H4 (cell line): ENCODE measurements at regions not wholly inside any gene's neighbourhood (a gene's known extent, or its start where the extent isn't known, plus 50 kb on each side); places are given as distances from the start of the nearest gene placed in this dataset.
A peak's percentile ranks its signal among the peaks of the same experiment; 100 is the strongest.

ENCODE experiments used
- DNase-seq: peaks from one replicate; pipeline ENCODE4 v3.0.0-alpha.2; 2015; ENCODE audit warnings: low spot score

GRCh38 chr2:194002699-194003368 is 1654.2 kb upstream of the SLC39A10 start:
- DNase-seq, result no peak

DNA sequence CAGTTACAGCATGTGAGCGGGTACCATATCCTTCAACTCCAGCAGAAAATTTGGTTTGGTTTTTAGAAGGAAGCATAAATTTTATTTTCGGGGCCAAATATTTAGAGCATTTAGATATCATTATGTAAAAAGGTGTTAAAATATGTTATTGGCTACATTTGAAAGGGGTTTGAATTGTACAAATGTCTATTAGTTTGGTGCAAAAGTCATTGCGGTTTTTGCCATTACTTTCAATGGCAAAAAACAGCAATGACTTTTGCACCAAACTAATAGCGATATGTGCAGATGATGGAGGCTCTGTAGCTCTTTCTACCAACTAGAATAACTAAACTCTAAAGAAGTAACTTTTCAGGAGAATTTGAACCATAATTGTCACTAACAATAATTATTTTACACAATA is 1666.2 kb upstream of the SLC39A10 start:
- no peak for DNase-seq

DNA sequence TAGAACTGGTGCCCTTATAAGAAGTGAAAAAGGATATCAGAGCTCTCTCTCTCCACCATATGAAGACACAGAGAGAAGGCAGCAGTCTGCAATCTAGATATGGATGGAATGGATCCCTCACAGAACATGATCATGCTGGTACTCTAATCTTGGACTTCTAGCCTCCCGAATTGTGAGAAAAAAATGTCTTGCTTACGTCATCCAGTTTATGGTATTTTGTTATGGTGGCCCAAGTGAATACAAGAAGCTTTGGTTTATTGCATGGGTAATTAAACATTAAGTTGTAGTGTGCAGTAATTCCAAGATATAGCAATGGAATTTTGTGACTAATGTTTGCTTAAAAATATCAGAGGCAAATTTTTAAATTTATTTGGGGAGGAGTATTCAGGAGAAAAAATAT is 1667.4 kb upstream of the SLC39A10 start:
- no peak for DNase-seq

DNA sequence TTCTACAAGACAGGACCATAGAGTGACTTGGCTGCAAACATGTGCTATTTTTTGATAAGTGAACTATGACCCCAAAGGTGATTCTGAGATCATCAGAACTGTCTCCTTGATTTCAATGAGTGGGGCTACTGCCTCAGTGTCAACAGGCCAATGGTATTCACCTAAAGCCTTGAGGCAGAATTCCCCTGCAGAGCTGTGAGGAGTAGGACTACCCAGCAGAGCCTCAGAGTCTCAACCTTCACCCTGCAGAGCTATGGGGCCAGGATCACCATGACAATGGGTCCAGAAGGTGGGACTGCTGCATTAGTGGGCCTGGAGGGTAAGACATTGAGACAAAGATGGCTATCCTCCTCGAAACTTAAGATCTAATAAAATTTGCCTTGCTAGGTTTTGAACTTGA is 1668.2 kb upstream of the SLC39A10 start:
- DNase-seq, result no peak

- no peak for DNase-seq
Measured at GRCh38 chr2:193985272-193985671, 1671.8 kb upstream of the SLC39A10 start.

DNA sequence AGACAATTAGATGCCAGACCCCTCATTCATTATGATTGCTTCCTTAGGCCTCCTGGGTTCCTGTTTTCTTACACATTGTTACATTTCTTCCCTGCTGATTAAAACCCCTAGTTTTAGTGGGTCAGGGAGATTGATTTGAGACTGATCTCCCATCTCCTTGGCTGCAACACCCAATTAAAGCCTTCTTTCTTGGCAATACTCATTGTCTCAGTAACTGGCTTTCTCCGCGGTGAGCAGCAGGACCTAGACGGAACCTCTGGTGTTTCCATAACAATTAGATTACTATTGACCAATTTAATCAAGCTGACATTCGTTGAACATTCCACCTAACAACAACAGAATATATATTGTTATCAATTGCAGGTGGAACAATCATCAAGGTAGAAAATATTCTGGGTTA is 1676.4 kb upstream of the SLC39A10 start:
- DNase-seq, result no peak

DNA sequence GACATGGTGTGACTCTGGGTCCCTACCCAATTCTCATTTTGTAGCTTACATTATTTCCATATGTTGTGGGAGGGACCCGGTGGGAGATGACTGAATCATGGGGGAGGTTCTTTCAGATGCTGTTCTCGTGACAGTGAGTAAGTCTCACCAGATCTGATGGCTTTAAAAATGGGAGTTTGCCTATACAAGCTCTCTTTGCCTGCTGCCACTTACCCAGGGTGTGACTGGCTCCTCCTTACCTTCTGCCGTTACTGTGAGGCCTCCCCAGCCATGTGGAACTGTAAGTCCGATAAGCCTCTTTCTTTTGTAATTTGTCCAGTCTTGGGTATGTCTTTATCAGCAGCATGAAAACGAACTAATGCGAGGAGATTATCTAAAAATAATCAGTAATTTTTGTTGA is 1683.2 kb upstream of the SLC39A10 start:
- DNase-seq, result no peak

GRCh38 chr2:193966590-193966989 is 1690.4 kb upstream of the SLC39A10 start:
- DNase-seq, result peak; percentile 87

DNA sequence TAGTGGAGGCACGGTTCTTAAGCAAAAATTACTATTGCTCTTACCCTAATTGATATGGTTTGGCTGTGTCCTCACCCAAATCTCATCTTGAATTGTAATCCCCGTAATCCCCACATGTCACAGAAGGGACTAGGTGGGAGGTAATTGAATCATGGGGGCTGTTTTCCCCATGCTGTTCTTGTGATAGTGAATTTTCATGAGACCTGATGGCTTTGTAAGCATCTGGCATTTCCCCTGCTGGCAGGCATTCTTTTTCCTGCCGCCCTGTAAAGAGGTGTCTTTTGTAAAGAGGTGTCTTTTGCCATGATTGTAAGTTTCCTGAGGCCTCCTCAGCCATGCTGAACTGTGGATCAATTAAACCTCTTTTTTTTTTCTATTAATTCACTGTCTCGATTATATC is 1691.8 kb upstream of the SLC39A10 start:
- no peak for DNase-seq

DNA sequence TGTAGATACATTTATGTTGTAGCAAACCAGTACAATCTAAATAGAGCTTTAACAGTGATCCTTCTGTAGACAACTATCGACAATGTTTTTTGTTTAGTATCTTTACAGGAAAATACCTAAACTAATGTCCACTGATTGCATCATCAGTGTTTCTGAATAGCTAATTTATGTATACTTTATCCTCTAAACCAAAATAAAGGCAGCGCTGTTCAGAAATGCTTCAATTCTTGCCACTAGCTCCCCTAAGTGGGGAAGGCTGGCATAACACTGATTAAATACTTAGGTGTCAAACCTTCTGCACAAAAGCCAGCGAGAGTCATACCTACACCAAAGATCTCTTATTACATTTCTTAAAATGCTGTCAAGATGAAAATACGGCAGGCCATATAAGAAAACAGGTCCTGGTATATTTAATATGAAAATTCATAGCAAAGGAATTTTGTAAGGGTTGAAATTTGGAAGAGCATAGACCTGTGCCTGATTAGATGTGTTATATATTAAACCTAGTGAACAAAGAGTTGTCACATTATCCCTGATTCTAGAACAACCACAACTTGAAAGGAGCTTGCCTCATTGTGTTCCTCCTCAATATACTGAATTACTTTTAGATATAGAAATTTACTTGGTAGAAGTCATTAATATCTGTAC is 1693.4 kb upstream of the SLC39A10 start:
- peak; percentile 48 for DNase-seq

GRCh38 chr2:193946806-193947205 is 1710.2 kb upstream of the SLC39A10 start:
- no peak for DNase-seq

- no peak for DNase-seq
Measured at GRCh38 chr2:193943406-193943960, 1713.5 kb upstream of the SLC39A10 start.

- DNase-seq, result no peak
Measured at GRCh38 chr2:193935114-193935513, 1721.9 kb upstream of the SLC39A10 start.

- no peak for DNase-seq
Measured at GRCh38 chr2:193929131-193929530, 1727.9 kb upstream of the SLC39A10 start.

- no peak for DNase-seq
Measured at GRCh38 chr2:193907561-193907960, 1712.8 kb upstream of the TMEFF2 start.

GRCh38 chr2:193900292-193900691 is 1705.6 kb upstream of the TMEFF2 start:
- no peak for DNase-seq

DNA sequence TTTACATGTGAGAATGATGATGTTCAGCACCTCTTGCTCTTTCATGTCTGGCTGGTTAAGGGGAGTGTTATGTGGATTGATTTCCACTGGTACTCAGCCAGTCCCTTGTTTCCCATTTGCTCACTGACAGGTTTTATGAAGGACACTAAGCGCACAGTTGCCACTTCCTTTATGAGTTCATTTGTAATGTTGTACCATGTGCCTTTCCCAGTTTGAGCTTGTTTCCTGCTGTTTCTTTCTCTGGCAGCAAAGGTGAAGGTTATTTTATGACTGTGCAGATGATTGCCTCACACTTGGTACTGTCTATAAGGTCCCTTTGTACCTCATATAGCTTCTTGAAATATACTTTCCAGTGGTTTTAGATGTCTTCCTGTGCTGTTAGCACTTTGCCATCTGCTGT is 1700.5 kb upstream of the TMEFF2 start:
- DNase-seq, result no peak

DNA sequence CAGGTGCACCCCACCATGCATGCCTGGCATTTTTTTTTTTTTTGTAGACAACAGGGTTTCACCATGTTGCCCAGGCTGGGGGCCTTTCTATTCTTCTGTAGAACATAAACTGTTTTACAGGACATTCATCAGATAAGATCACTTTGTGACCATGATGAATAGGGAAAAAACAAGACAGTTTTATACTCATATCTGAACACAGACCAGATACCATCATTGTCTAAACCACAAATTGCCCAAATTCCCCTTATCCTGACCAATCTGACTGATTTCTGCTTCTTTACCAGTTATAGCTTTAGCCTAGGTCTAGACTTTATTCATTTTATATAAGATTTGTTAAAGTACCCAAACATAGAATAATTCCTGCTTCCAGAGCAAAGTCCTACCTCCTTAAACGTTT is 1699.3 kb upstream of the TMEFF2 start:
- no peak for DNase-seq

GRCh38 chr2:193891023-193891422 is 1696.3 kb upstream of the TMEFF2 start:
- no peak for DNase-seq

- DNase-seq, result no peak
Measured at GRCh38 chr2:193885419-193885818, 1690.7 kb upstream of the TMEFF2 start.

- no peak for DNase-seq
Measured at GRCh38 chr2:193883820-193884219, 1689.1 kb upstream of the TMEFF2 start.

GRCh38 chr2:193876980-193877379 is 1682.2 kb upstream of the TMEFF2 start:
- no peak for DNase-seq

DNA sequence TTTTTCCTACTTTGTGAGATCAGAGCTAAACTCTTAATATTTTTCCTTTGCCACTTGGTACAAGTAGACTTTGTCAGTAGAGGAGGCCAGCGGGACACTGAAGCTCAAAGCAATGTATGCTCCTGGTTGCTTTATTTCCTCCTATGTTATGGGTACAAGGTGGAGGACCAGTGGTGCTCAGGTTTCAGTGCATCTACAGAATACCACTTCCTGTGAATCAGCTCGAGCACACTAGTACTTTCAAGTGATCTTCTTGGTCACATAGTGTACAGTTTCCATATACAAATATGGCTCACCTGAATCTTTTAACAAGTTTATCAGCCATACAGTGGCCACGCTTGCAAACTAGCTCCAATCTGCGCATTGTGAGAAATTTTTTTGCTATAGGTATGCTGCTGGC is 1674.8 kb upstream of the TMEFF2 start:
- DNase-seq, result no peak

DNA sequence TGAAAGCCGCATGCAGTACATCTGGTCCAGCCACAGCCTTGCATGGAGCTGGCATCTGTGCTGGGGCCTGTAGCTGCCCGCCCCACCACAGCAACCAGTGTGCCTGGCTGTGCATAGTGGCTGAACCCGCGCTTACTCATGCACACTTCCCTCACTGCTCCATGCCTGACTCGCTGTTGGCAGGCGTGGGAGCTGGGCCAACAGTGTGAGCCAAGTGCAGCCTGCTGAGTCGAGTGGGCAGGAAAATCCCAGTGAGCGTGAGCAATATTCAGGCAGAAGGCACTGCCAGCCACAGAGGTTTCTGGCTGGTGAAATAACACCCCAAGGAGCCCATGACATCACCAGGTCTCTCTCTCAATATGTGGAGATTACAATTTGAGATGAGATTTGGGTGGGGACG is 1674.1 kb upstream of the TMEFF2 start:
- DNase-seq, result peak; percentile 25
